ENCODE measurements at regions not wholly inside any gene's neighbourhood (a gene's known extent, or its start where the extent isn't known, plus 50 kb on each side); places are given as distances from the start of the nearest gene placed in this dataset.

GRCh38 chr2:5188636-5189035 lies 503.5 kb upstream of the SOX11 start:
- TF ChIP-seq CTCF (IDR thresholded peaks at IDR 0.05; ENCODE audit: insufficient read depth, low read length, poor library complexity, severe bottlenecking) (no peak), EZH2phosphoT487 (conservative IDR thresholded peaks at IDR 0.05; ENCODE audit: low read length) (no peak)
